ENCODE measurements at regions not wholly inside any gene's neighbourhood (a gene's known extent, or its start where the extent isn't known, plus 50 kb on each side); places are given as distances from the start of the nearest gene placed in this dataset.

DNA sequence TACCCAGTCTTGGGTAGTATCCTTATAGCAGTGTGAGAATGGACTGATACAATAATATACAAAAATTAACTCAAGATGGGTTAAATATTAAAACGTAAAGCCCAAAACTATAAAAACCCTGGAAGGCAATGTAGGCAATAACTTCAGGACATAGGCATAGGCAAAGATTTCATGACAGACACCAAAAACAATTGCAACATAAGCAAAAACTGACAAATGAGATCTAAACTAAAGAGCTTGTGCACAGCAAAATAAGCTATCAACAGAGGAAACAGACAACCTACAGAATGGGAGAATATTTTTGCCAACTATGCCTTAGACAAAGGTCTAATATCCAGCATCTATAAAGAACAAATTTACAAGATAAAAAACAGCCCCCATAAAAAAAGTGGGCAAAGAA lies 204.8 kb upstream of the CCDC54 start:
- H4K91ac ChIP-seq (ENCODE audit: low read depth, low read length, poor library complexity) = no peak overlapping the region

DNA sequence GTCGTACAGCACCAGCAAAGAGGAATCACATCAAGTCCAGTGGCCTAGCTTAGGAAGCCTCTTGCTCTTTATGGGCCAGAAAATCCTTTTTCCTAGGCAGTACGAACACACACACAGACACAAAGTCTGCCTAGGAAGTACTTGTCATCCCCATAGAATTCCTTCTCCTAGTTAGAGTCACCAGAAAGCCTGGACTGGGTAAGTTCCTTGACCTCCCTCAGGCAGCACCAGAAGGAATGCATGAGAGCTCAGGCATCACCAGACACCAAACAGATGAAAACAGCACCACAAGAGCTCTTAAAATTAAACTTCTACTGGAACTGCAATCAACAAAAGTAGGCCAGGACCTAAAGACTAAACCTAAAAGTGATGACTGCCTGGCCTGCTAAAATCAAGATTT lies 192.9 kb upstream of the CCDC54 start:
- Histone ChIP-seq H3K4me3 (ENCODE audit: low read length in 2 of 2) (no peak overlapping the region), H4K91ac (ENCODE audit: low read depth, low read length, poor library complexity) (no peak overlapping the region), H3K23ac (ENCODE audit: low read depth, low read length, poor library complexity) (no peak overlapping the region), H3K79me1 (ENCODE audit: low read depth, low read length) (no peaks in the 10 kb centered on the region), H3K9ac (ENCODE audit: low read depth, low read length, poor library complexity) (no peak overlapping the region), H2BK15ac (ENCODE audit: low read length) (no peak overlapping the region), H2BK5ac (ENCODE audit: low read length) (no peak overlapping the region), H2AFZ (ENCODE audit: low read length) (no peak overlapping the region), H2BK12ac (ENCODE audit: low read length) (no peak overlapping the region), H3K18ac (ENCODE audit: low read length) (no peak overlapping the region), H4K8ac (ENCODE audit: low read depth, low read length) (no peak overlapping the region), H3K14ac (ENCODE audit: low read length) (no peak overlapping the region), H3K27ac (replicated peaks; ENCODE audit: low read length) (no peak overlapping the region), H3K36me3 (replicated peaks in 1 of 2; ENCODE audit: control insufficient read depth in 2 of 2, insufficient read depth in 2 of 2, low read length in 2 of 2) (no peaks in the 10 kb centered on the region), H2BK120ac (ENCODE audit: low read depth, low read length) (no peak overlapping the region), H3K9me3 (replicated peaks in 1 of 2; ENCODE audit: control insufficient read depth in 2 of 2, insufficient read depth in 1 of 2, low read depth in 1 of 2, low read length in 2 of 2) (no peaks in the 10 kb centered on the region), H3K27me3 (ENCODE audit: control insufficient read depth in 3 of 3, insufficient read depth in 3 of 3, low read depth in 1 of 3, low read length in 3 of 3) (no peaks in the 10 kb centered on the region), H3K4me1 (ENCODE audit: control insufficient read depth in 2 of 2, insufficient read depth in 1 of 2, low read depth in 1 of 2, low read length in 2 of 2) (no peaks in the 10 kb centered on the region), H3K4me2 (ENCODE audit: insufficient read depth, low read length, poor library complexity, severe bottlenecking) (no peak overlapping the region), H3K4ac (ENCODE audit: low read length) (no peak overlapping the region), H2AK5ac (ENCODE audit: low read depth, low read length) (no peak overlapping the region)
- WGBS, 2 donors (ENCODE audit: extremely low coverage in 2 of 2, insufficient read length in 2 of 2, insufficient replicate concordance in 1 of 2) = no CpG with 5 or more reads among the region's 2 CpGs
- DNase-seq (ENCODE audit: low spot score) = no peak

More for the DNA sequence above, 204.8 kb upstream of the CCDC54 start:
- H3K23ac ChIP-seq (ENCODE audit: low read depth, low read length, poor library complexity) = no peak overlapping the region
- no CpG with 5 or more reads among the region's 1 CpG for WGBS, 2 donors (ENCODE audit: extremely low coverage in 2 of 2, insufficient read length in 2 of 2, insufficient replicate concordance in 1 of 2)
- DNase-seq (ENCODE audit: low spot score) = no peak
- no peak overlapping the region for H3K27ac ChIP-seq (replicated peaks; ENCODE audit: low read length)
- H2BK5ac ChIP-seq (ENCODE audit: low read length) = no peak overlapping the region
- no peak overlapping the region for H3K4me3 ChIP-seq (ENCODE audit: low read length in 2 of 2)
- H3K27me3 ChIP-seq (ENCODE audit: control insufficient read depth in 3 of 3, insufficient read depth in 3 of 3, low read depth in 1 of 3, low read length in 3 of 3) = no peaks in the 10 kb centered on the region
- H3K4me1 ChIP-seq (ENCODE audit: control insufficient read depth in 2 of 2, insufficient read depth in 1 of 2, low read depth in 1 of 2, low read length in 2 of 2) = no peaks in the 10 kb centered on the region
- H3K9me3 ChIP-seq (replicated peaks in 1 of 2; ENCODE audit: control insufficient read depth in 2 of 2, insufficient read depth in 1 of 2, low read depth in 1 of 2, low read length in 2 of 2) = peaks cover 6 to 7% of the 10 kb centered on the region in 2 donors
- no peak overlapping the region for H3K4me2 ChIP-seq (ENCODE audit: insufficient read depth, low read length, poor library complexity, severe bottlenecking)
- H2AK5ac ChIP-seq (ENCODE audit: low read depth, low read length) = no peak overlapping the region
- H3K14ac ChIP-seq (ENCODE audit: low read length) = no peak overlapping the region
- H3K9ac ChIP-seq (ENCODE audit: low read depth, low read length, poor library complexity) = no peak overlapping the region
- H3K4ac ChIP-seq (ENCODE audit: low read length) = no peak overlapping the region
- H4K8ac ChIP-seq (ENCODE audit: low read depth, low read length) = no peak overlapping the region
- no peaks in the 10 kb centered on the region for H3K79me1 ChIP-seq (ENCODE audit: low read depth, low read length)
- no peaks in the 10 kb centered on the region for H3K36me3 ChIP-seq (replicated peaks in 1 of 2; ENCODE audit: control insufficient read depth in 2 of 2, insufficient read depth in 2 of 2, low read length in 2 of 2)
- no peak overlapping the region for H2BK12ac ChIP-seq (ENCODE audit: low read length)
- H2AFZ ChIP-seq (ENCODE audit: low read length) = no peak overlapping the region
- no peak overlapping the region for H3K18ac ChIP-seq (ENCODE audit: low read length)
- H2BK120ac ChIP-seq (ENCODE audit: low read depth, low read length) = no peak overlapping the region
- H2BK15ac ChIP-seq (ENCODE audit: low read length) = no peak overlapping the region

DNA sequence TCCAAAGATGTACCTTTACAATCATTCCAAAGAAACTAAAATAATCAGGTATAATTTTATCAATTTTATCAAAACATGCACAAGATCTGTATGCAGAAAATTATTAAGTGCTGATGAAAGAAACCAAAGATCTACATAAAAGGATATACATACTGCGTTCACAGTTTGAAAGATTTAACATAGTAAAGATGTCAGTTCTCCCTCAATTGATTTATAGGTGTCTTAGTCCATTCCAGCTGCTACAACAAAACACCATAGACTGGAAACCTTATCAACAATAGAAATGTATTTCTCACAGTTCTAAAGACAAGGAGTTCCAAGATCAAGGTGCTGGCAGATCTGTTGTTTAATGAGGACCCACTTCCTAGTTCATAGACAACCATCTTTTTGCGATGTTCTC lies 189.0 kb upstream of the CCDC54 start:
- H3K23ac ChIP-seq (ENCODE audit: low read depth, low read length, poor library complexity) = no peak overlapping the region
- H4K8ac ChIP-seq (ENCODE audit: low read depth, low read length) = no peak overlapping the region
- no peak overlapping the region for H3K4ac ChIP-seq (ENCODE audit: low read length)
- H3K4me1 ChIP-seq (ENCODE audit: control insufficient read depth in 2 of 2, insufficient read depth in 1 of 2, low read depth in 1 of 2, low read length in 2 of 2) = no peaks in the 10 kb centered on the region
- no CpG with 5 or more reads among the region's 2 CpGs for WGBS, 2 donors (ENCODE audit: extremely low coverage in 2 of 2, insufficient read length in 2 of 2, insufficient replicate concordance in 1 of 2)
- H2BK12ac ChIP-seq (ENCODE audit: low read length) = no peak overlapping the region
- no peak overlapping the region for H2BK15ac ChIP-seq (ENCODE audit: low read length)
- H2AK5ac ChIP-seq (ENCODE audit: low read depth, low read length) = no peak overlapping the region
- H3K18ac ChIP-seq (ENCODE audit: low read length) = no peak overlapping the region
- no peaks in the 10 kb centered on the region for H3K9me3 ChIP-seq (replicated peaks in 1 of 2; ENCODE audit: control insufficient read depth in 2 of 2, insufficient read depth in 1 of 2, low read depth in 1 of 2, low read length in 2 of 2)
- no peaks in the 10 kb centered on the region for H3K36me3 ChIP-seq (replicated peaks in 1 of 2; ENCODE audit: control insufficient read depth in 2 of 2, insufficient read depth in 2 of 2, low read length in 2 of 2)
- H2BK5ac ChIP-seq (ENCODE audit: low read length) = no peak overlapping the region
- H2BK120ac ChIP-seq (ENCODE audit: low read depth, low read length) = no peak overlapping the region
- no peak overlapping the region for H3K4me2 ChIP-seq (ENCODE audit: insufficient read depth, low read length, poor library complexity, severe bottlenecking)
- H3K27ac ChIP-seq (replicated peaks; ENCODE audit: low read length) = no peak overlapping the region
- H3K79me1 ChIP-seq (ENCODE audit: low read depth, low read length) = no peaks in the 10 kb centered on the region
- H2AFZ ChIP-seq (ENCODE audit: low read length) = no peak overlapping the region
- DNase-seq (ENCODE audit: low spot score) = no peak
- H3K9ac ChIP-seq (ENCODE audit: low read depth, low read length, poor library complexity) = no peak overlapping the region
- no peak overlapping the region for H4K91ac ChIP-seq (ENCODE audit: low read depth, low read length, poor library complexity)
- H3K14ac ChIP-seq (ENCODE audit: low read length) = no peak overlapping the region
- H3K27me3 ChIP-seq (ENCODE audit: control insufficient read depth in 3 of 3, insufficient read depth in 3 of 3, low read depth in 1 of 3, low read length in 3 of 3) = no peaks in the 10 kb centered on the region
- no peak overlapping the region for H3K4me3 ChIP-seq (ENCODE audit: low read length in 2 of 2)

DNA sequence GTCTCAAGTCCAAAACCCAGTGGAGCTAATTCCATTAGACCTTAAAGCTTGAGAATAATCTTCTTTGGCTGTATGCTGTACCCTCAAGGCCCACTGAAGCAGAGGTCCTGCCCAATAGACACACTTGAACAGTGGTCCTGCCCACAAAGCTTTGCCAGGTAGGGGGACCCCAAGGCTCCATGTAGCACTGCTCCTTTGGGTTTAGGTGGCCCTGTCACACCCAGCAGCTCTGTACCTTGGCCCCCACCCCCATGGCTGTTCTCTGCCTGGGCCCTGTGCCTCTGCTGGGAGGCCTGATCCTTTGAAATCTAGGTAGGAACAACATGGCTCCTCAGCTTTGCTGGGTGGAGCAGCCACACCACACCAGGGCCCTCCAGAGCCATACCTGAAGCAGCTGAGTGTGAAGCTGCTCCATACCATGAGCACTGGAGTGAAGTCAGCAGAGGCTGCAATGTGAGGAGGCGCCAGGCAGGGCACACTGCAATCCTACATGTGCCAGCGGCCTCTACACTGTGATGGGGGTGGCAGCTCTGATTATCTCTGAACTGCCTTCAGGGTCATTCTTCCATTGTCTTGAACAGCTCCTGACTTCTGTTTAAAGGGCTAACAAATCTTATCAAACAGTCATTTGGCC lies 188.0 kb upstream of the CCDC54 start:
- Histone ChIP-seq H3K36me3 (replicated peaks in 1 of 2; ENCODE audit: control insufficient read depth in 2 of 2, insufficient read depth in 2 of 2, low read length in 2 of 2) (no peaks in the 10 kb centered on the region), H3K79me1 (ENCODE audit: low read depth, low read length) (no peaks in the 10 kb centered on the region), H2BK12ac (ENCODE audit: low read length) (no peak overlapping the region), H3K23ac (ENCODE audit: low read depth, low read length, poor library complexity) (no peak overlapping the region), H3K14ac (ENCODE audit: low read length) (peak overlapping the region; percentile 47), H3K4me2 (ENCODE audit: insufficient read depth, low read length, poor library complexity, severe bottlenecking) (no peak overlapping the region), H3K27ac (replicated peaks; ENCODE audit: low read length) (no peak overlapping the region), H3K18ac (ENCODE audit: low read length) (no peak overlapping the region), H2AFZ (ENCODE audit: low read length) (no peak overlapping the region), H2BK5ac (ENCODE audit: low read length) (no peak overlapping the region), H2BK120ac (ENCODE audit: low read depth, low read length) (no peak overlapping the region), H3K27me3 (ENCODE audit: control insufficient read depth in 3 of 3, insufficient read depth in 3 of 3, low read depth in 1 of 3, low read length in 3 of 3) (no peaks in the 10 kb centered on the region), H3K9me3 (replicated peaks in 1 of 2; ENCODE audit: control insufficient read depth in 2 of 2, insufficient read depth in 1 of 2, low read depth in 1 of 2, low read length in 2 of 2) (no peaks in the 10 kb centered on the region), H3K9ac (ENCODE audit: low read depth, low read length, poor library complexity) (no peak overlapping the region), H2AK5ac (ENCODE audit: low read depth, low read length) (no peak overlapping the region), H3K4me1 (ENCODE audit: control insufficient read depth in 2 of 2, insufficient read depth in 1 of 2, low read depth in 1 of 2, low read length in 2 of 2) (no peaks in the 10 kb centered on the region), H3K4ac (ENCODE audit: low read length) (no peak overlapping the region), H3K4me3 (ENCODE audit: low read length in 2 of 2) (no peak overlapping the region), H4K91ac (ENCODE audit: low read depth, low read length, poor library complexity) (no peak overlapping the region), H2BK15ac (ENCODE audit: low read length) (no peak overlapping the region), H4K8ac (ENCODE audit: low read depth, low read length) (no peak overlapping the region)
- no CpG with 5 or more reads among the region's 2 CpGs for WGBS, 2 donors (ENCODE audit: extremely low coverage in 2 of 2, insufficient read length in 2 of 2, insufficient replicate concordance in 1 of 2)
- no peak for DNase-seq (ENCODE audit: low spot score)

Measured in neuronal stem cell (in vitro differentiated cells).